NCI-H1694 treated with DMSO at 0.1 percent for 48 hours (cell line): ENCODE measurements at regions not wholly inside any gene's neighbourhood (a gene's known extent, or its start where the extent isn't known, plus 50 kb on each side); places are given as distances from the start of the nearest gene placed in this dataset.

Source experiments
- DNase-seq: peaks from one replicate; lab custom pipeline; 2025; lab: John Stamatoyannopoulos, UW

- DNase-seq = no peak
Observed at GRCh38 chr6:105648276-105648675, 245.4 kb upstream of the PREP start.

- DNase-seq = no peak
Observed at GRCh38 chr6:105646391-105646867, 243.5 kb upstream of the PREP start.

GRCh38 chr6:105645958-105646357 is 243.1 kb upstream of the PREP start:
- no peak for DNase-seq

- DNase-seq = no peak
Observed at GRCh38 chr6:105645156-105645555, 242.3 kb upstream of the PREP start.

GRCh38 chr6:105644691-105645090 is 241.8 kb upstream of the PREP start:
- DNase-seq = no peak

GRCh38 chr6:105644073-105644489 is 241.2 kb upstream of the PREP start:
- no peak for DNase-seq

- no peak for DNase-seq
Observed at GRCh38 chr6:105642708-105643107, 239.8 kb upstream of the PREP start.

- DNase-seq = no peak
Observed at GRCh38 chr6:105641504-105641903, 238.6 kb upstream of the PREP start.

- DNase-seq = no peak
Observed at GRCh38 chr6:105639124-105639523, 236.2 kb upstream of the PREP start.

- DNase-seq = no peak
Observed at GRCh38 chr6:105633814-105634213, 230.9 kb upstream of the PREP start.

- DNase-seq = no peak
Observed at GRCh38 chr6:105628156-105628860, 225.4 kb upstream of the PREP start.

- DNase-seq = no peak
Observed at GRCh38 chr6:105626295-105627158, 223.6 kb upstream of the PREP start.

GRCh38 chr6:105624021-105624420 is 221.1 kb upstream of the PREP start:
- no peak for DNase-seq

GRCh38 chr6:105622226-105622625 is 219.3 kb upstream of the PREP start:
- no peak for DNase-seq

- DNase-seq = no peak
Observed at GRCh38 chr6:105621564-105622175, 218.8 kb upstream of the PREP start.

GRCh38 chr6:105620878-105621277 is 218.0 kb upstream of the PREP start:
- no peak for DNase-seq

GRCh38 chr6:105619971-105620741 is 217.3 kb upstream of the PREP start:
- DNase-seq = no peak

- DNase-seq = no peak
Observed at GRCh38 chr6:105618247-105618646, 215.4 kb upstream of the PREP start.

- DNase-seq = no peak
Observed at GRCh38 chr6:105616521-105616920, 213.6 kb upstream of the PREP start.

GRCh38 chr6:105611606-105612005 is 208.7 kb upstream of the PREP start:
- DNase-seq = no peak

GRCh38 chr6:105609375-105609991 is 206.6 kb upstream of the PREP start:
- DNase-seq = no peak
